GM23338 (cell line): ENCODE measurements at regions not wholly inside any gene's neighbourhood (a gene's known extent, or its start where the extent isn't known, plus 50 kb on each side); places are given as distances from the start of the nearest gene placed in this dataset.

Experiments used
- ATAC-seq: fragments of 200-7000 bp; cut with Tn5 transposase; 3 replicates; pipeline ENCODE4 v1.9.1; 2020
- DNase-seq: peaks from one replicate; pipeline ENCODE4 v3.0.0-alpha.2; 2015; ENCODE audit warnings: low spot score
- H2AFZ ChIP-seq: fragments of 200-600 bp; sonication (generic); 2 replicates; pipeline ENCODE4 v1.8.0; 2016; ENCODE audit warnings: antibody characterized with exemption, mild to moderate bottlenecking, moderate library complexity
- H3F3A ChIP-seq: fragments of 200-600 bp; sonication (generic); replicated peaks from 2 replicates; pipeline ENCODE4 v1.8.0; 2017; ENCODE audit warnings: antibody characterized with exemption, mixed run types, low read depth
- H3K27ac ChIP-seq: fragments of 200-600 bp; sonication (generic); 2 replicates; pipeline ENCODE4 v1.6.1; 2016; ENCODE audit warnings: low read depth
- H3K27me3 ChIP-seq: fragments of 200-600 bp; sonication (generic); 2 replicates; pipeline ENCODE4 v1.8.0; 2016; ENCODE audit warnings: mild to moderate bottlenecking, mixed run types, moderate library complexity; ENCODE audit not compliant: insufficient read depth
- H3K36me3 ChIP-seq: fragments of 200-600 bp; sonication (generic); 2 replicates; pipeline ENCODE4 v1.8.0; 2016; ENCODE audit warnings: mild to moderate bottlenecking; ENCODE audit not compliant: insufficient read depth
- H3K4me1 ChIP-seq: fragments of 200-600 bp; sonication (generic); 2 replicates; pipeline ENCODE4 v1.8.0; 2016; ENCODE audit warnings: mild to moderate bottlenecking, moderate library complexity; ENCODE audit not compliant: insufficient read depth
- H3K4me2 ChIP-seq: fragments of 200-600 bp; sonication (generic); 2 replicates; pipeline ENCODE4 v1.7.1; 2017; ENCODE audit warnings: mixed run types
- H3K4me3 ChIP-seq: fragments of 200-600 bp; sonication (generic); 2 replicates; pipeline ENCODE4 v1.6.1; 2016; ENCODE audit warnings: mixed run types
- H3K79me2 ChIP-seq: fragments of 200-600 bp; sonication (generic); replicated peaks from 2 replicates; pipeline ENCODE4 v1.8.0; 2017; ENCODE audit warnings: mild to moderate bottlenecking; ENCODE audit not compliant: insufficient read depth
- H3K9me2 ChIP-seq: fragments of 200-600 bp; sonication (generic); 2 replicates; pipeline ENCODE4 v1.8.0; 2017; ENCODE audit not compliant: insufficient read depth
- H4K20me1 ChIP-seq: fragments of 200-600 bp; sonication (generic); replicated peaks from 2 replicates; pipeline ENCODE4 v1.8.0; 2017; ENCODE audit warnings: mild to moderate bottlenecking; ENCODE audit not compliant: insufficient read depth
- H3K27ac Mint-ChIP-seq: 2 replicates; pipeline ENCODE4 v1.8.0; 2020; ENCODE audit warnings: inconsistent platforms, mild to moderate bottlenecking, moderate library complexity, mixed read lengths
- H3K27me3 Mint-ChIP-seq: 3 replicates; pipeline ENCODE4 v1.8.0; 2022; ENCODE audit warnings: low read depth, mild to moderate bottlenecking, moderate library complexity, mixed read lengths, inconsistent platforms; ENCODE audit not compliant: insufficient read depth, poor library complexity
- H3K36me3 Mint-ChIP-seq: 3 replicates; pipeline ENCODE4 v1.8.0; 2021; ENCODE audit warnings: low read depth, mild to moderate bottlenecking, inconsistent platforms, moderate library complexity, mixed read lengths
- H3K4me1 Mint-ChIP-seq: 3 replicates; pipeline ENCODE4 v1.8.0; 2020; ENCODE audit warnings: mild to moderate bottlenecking, inconsistent platforms, mixed read lengths
- H3K4me3 Mint-ChIP-seq: 3 replicates; pipeline ENCODE4 v1.8.0; 2021; ENCODE audit warnings: moderate library complexity, mild to moderate bottlenecking, inconsistent platforms, mixed read lengths
- H3K9me3 Mint-ChIP-seq: 3 replicates; pipeline ENCODE4 v1.8.0; 2020; ENCODE audit warnings: moderate library complexity, mild to moderate bottlenecking, inconsistent platforms, mixed read lengths
- CREB1 ChIP-seq: fragments of 250-450 bp; sonication (Bioruptor Pico); IDR thresholded peaks from 2 replicates; pipeline ENCODE4 v1.5.0; 2020; ENCODE audit warnings: low read depth, mild to moderate bottlenecking, moderate library complexity
- EZH2phosphoT487 ChIP-seq: fragments of 200-600 bp; sonication (generic); IDR thresholded peaks from one replicate; pipeline ENCODE4 v1.8.1; 2018; ENCODE audit warnings: antibody characterized with exemption; ENCODE audit not compliant: unreplicated experiment
- JUNB ChIP-seq: IDR thresholded peaks from one replicate; pipeline ENCODE4 v1.6.1; 2016; ENCODE audit warnings: antibody characterized with exemption; ENCODE audit not compliant: unreplicated experiment
- POLR2AphosphoS5 ChIP-seq: IDR thresholded peaks from 2 replicates; pipeline ENCODE4 v1.6.1; 2016; ENCODE audit warnings: antibody characterized with exemption, low read depth
- STAT1 ChIP-seq: IDR thresholded peaks from one replicate; pipeline ENCODE4 v1.6.1; 2016; ENCODE audit warnings: antibody characterized with exemption; ENCODE audit not compliant: unreplicated experiment
- ZNF114 ChIP-seq: fragments of 250-450 bp; sonication (Bioruptor Pico); IDR thresholded peaks from 2 replicates; pipeline ENCODE4 v1.5.0; 2020; ENCODE audit warnings: mild to moderate bottlenecking, moderate library complexity
- ZNF331 ChIP-seq: fragments of 250-450 bp; sonication (Bioruptor Pico); IDR thresholded peaks from 2 replicates; pipeline ENCODE4 v1.5.0; 2020; ENCODE audit warnings: low read depth, mild to moderate bottlenecking, moderate library complexity
- TF ChIP-seq, protein P1 (sequence below), 2 experiments: fragments of 200-600 bp in 1 of 2; sonication (generic) in 1 of 2; conservative IDR thresholded peaks; 2 replicates each; pipeline versions ENCODE4 v1.5.1 to v1.6.1; 2016 to 2017; ENCODE audit warnings: antibody characterized with exemption in 2 of 2, low read depth in 2 of 2, mild to moderate bottlenecking in 2 of 2, moderate library complexity in 1 of 2
- TF ChIP-seq, protein P2 (sequence below): IDR thresholded peaks from 2 replicates; pipeline ENCODE4 v1.6.1; 2016; ENCODE audit warnings: antibody characterized with exemption
- TF ChIP-seq, protein P3 (sequence below): IDR thresholded peaks from one replicate; pipeline ENCODE4 v1.6.1; 2018; ENCODE audit warnings: antibody characterized with exemption; ENCODE audit not compliant: unreplicated experiment

GRCh38 chr10:83603708-83604107 is 535.6 kb upstream of the GHITM start:
- H3K36me3 Mint-ChIP-seq, result no peaks in the 10 kb centered on the region
- H3K27ac Mint-ChIP-seq, result no peak overlapping the region
- TF ChIP-seq ZNF114 (CRISPR knock-in tag), result no peak
- no peak for TF ChIP-seq CREB1 (CRISPR knock-in tag)
- no peak for TF ChIP-seq STAT1
- no peak for TF ChIP-seq ZNF331 (CRISPR knock-in tag)
- TF ChIP-seq, protein P1, sequence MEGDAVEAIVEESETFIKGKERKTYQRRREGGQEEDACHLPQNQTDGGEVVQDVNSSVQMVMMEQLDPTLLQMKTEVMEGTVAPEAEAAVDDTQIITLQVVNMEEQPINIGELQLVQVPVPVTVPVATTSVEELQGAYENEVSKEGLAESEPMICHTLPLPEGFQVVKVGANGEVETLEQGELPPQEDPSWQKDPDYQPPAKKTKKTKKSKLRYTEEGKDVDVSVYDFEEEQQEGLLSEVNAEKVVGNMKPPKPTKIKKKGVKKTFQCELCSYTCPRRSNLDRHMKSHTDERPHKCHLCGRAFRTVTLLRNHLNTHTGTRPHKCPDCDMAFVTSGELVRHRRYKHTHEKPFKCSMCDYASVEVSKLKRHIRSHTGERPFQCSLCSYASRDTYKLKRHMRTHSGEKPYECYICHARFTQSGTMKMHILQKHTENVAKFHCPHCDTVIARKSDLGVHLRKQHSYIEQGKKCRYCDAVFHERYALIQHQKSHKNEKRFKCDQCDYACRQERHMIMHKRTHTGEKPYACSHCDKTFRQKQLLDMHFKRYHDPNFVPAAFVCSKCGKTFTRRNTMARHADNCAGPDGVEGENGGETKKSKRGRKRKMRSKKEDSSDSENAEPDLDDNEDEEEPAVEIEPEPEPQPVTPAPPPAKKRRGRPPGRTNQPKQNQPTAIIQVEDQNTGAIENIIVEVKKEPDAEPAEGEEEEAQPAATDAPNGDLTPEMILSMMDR (conservative IDR thresholded peaks at IDR 0.05; ENCODE audit: low read depth in 2 of 2), result no peak
- no peak for TF ChIP-seq POLR2AphosphoS5
- TF ChIP-seq JUNB, result no peak
- TF ChIP-seq EZH2phosphoT487, result no peak
- TF ChIP-seq, protein P2, sequence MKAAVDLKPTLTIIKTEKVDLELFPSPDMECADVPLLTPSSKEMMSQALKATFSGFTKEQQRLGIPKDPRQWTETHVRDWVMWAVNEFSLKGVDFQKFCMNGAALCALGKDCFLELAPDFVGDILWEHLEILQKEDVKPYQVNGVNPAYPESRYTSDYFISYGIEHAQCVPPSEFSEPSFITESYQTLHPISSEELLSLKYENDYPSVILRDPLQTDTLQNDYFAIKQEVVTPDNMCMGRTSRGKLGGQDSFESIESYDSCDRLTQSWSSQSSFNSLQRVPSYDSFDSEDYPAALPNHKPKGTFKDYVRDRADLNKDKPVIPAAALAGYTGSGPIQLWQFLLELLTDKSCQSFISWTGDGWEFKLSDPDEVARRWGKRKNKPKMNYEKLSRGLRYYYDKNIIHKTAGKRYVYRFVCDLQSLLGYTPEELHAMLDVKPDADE, result no peak
- Histone ChIP-seq H3K9me2 (no peaks in the 10 kb centered on the region), H3K4me1 (no peaks in the 10 kb centered on the region), H3F3A (no peaks in the 10 kb centered on the region), H2AFZ (no peak overlapping the region), H3K79me2 (no peaks in the 10 kb centered on the region), H3K27me3 (no peaks in the 10 kb centered on the region), H3K36me3 (no peaks in the 10 kb centered on the region), H3K27ac (no peak overlapping the region), H3K4me2 (no peak overlapping the region), H4K20me1 (no peaks in the 10 kb centered on the region), H3K4me3 (no peak overlapping the region)
- no peaks in the 10 kb centered on the region for H3K9me3 Mint-ChIP-seq
- H3K4me1 Mint-ChIP-seq, result peaks cover 23% of the 10 kb centered on the region
- H3K4me3 Mint-ChIP-seq, result no peak overlapping the region
- DNase-seq (no peak), ATAC-seq (no peak)
- H3K27me3 Mint-ChIP-seq, result no peaks in the 10 kb centered on the region

DNA sequence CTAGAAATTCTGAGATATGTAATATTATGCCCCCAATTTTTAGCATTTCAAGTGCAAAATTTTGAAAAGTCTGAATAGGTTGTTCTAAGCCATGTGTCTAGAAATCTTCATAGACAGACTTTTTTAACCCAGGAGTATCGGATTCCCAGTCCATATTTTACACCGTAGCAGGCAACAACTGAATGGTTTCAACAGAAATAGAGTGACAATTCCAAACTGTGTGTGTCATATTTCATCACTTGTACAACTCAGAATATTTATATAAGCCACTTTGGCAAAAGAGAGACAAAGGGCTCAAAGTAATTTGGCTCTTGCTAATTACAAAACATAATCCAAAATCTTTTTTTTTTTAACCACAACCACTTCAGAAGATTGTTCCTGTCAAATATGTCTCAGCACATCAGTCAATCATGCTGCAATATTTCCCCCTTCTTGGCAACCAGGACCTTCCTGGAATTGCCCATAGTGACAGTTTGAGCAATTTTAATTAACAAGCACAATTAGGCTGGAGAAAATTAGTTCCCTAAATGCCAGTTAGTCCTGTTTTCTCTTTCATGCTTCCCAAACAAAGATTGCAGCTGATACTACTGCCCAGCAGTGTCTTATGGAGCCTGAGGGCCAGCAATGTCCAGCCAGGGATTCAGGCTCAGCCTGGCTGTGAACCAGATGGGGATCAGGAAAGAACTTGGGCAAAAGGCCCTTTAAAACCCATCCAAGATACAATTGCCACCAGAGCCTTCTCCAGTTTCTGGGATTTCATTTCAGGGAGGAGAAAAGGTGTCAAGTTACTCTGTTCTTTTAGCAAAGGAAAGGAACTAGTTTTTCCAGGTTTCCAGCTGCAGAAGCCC is 533.3 kb upstream of the GHITM start:
- DNase-seq (peak; percentile 46), ATAC-seq (peak; percentile 70)
- Histone ChIP-seq H3K27ac (no peak overlapping the region), H3K4me3 (no peak overlapping the region), H3F3A (no peaks in the 10 kb centered on the region), H3K27me3 (no peaks in the 10 kb centered on the region), H3K79me2 (no peaks in the 10 kb centered on the region), H3K9me2 (no peaks in the 10 kb centered on the region), H3K36me3 (no peaks in the 10 kb centered on the region), H3K4me2 (no peak overlapping the region), H3K4me1 (no peaks in the 10 kb centered on the region), H4K20me1 (no peaks in the 10 kb centered on the region), H2AFZ (peak overlapping the region; percentile 56; the same call in 1 of the 2 replicates)
- Mint-ChIP-seq H3K36me3 (no peaks in the 10 kb centered on the region), H3K4me3 (no peak overlapping the region), H3K27ac (no peak overlapping the region), H3K4me1 (peaks cover 23% of the 10 kb centered on the region), H3K27me3 (no peaks in the 10 kb centered on the region), H3K9me3 (no peaks in the 10 kb centered on the region)
- TF ChIP-seq, protein P3, sequence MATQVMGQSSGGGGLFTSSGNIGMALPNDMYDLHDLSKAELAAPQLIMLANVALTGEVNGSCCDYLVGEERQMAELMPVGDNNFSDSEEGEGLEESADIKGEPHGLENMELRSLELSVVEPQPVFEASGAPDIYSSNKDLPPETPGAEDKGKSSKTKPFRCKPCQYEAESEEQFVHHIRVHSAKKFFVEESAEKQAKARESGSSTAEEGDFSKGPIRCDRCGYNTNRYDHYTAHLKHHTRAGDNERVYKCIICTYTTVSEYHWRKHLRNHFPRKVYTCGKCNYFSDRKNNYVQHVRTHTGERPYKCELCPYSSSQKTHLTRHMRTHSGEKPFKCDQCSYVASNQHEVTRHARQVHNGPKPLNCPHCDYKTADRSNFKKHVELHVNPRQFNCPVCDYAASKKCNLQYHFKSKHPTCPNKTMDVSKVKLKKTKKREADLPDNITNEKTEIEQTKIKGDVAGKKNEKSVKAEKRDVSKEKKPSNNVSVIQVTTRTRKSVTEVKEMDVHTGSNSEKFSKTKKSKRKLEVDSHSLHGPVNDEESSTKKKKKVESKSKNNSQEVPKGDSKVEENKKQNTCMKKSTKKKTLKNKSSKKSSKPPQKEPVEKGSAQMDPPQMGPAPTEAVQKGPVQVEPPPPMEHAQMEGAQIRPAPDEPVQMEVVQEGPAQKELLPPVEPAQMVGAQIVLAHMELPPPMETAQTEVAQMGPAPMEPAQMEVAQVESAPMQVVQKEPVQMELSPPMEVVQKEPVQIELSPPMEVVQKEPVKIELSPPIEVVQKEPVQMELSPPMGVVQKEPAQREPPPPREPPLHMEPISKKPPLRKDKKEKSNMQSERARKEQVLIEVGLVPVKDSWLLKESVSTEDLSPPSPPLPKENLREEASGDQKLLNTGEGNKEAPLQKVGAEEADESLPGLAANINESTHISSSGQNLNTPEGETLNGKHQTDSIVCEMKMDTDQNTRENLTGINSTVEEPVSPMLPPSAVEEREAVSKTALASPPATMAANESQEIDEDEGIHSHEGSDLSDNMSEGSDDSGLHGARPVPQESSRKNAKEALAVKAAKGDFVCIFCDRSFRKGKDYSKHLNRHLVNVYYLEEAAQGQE, result no peak
